GM19438 (cell line): ENCODE measurements at regions not wholly inside any gene's neighbourhood (a gene's known extent, or its start where the extent isn't known, plus 50 kb on each side); places are given as distances from the start of the nearest gene placed in this dataset.
"Not testable (repeated sequence)": the region's sequence is repeated elsewhere in the genome, so short reads cannot be mapped to it uniquely, and the experiment has no call there.

Experiments
- ATAC-seq: cut with Tn5 transposase; IDR thresholded peaks from one replicate; pipeline ENCODE4 v1.9.1; 2021; ENCODE audit warnings: low read depth; ENCODE audit not compliant: unreplicated experiment

GRCh38 chr1:228846952-228847351, 111.7 kb downstream of the RHOU start:
- ATAC-seq: no peak

DNA sequence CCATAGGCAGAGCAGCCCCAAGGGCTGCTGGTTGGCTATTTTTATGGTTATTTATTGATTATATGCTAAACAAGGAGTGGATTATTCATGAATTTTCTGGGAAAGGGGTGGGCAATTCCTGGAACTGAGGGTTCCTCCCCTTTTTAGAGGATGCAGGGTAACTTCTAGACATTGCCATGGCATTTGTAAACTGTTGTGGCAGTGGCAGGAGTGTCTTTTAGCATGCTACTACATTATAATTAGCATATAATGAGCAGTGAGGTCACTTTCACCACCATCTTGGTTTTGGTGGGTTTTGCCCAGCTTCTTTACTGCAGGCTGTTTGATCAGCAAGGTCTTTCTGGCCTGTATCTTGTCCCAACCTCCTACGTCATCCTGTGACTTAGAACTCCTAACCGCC, 112.2 kb downstream of the RHOU start:
- not testable (repeated sequence) for ATAC-seq

DNA sequence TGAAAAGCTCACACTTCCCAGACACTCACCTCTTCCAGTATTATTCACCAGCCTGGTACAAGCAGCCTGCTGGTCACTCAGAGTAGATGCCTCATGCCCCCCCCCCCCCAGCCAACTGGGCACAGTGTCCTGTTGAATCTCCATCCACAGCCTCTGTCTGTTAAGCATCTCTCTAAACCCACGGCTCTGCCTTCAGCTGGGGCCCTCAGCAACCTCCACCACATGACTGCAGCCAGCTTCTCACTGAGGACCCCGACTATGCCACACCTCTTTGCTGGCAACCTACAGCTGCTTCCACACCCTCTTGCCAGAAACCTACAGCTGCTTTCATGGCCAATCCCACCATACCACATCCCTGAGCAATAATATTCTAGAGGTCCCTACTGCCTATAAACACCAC, 113.1 kb downstream of the RHOU start:
- no peak for ATAC-seq

DNA sequence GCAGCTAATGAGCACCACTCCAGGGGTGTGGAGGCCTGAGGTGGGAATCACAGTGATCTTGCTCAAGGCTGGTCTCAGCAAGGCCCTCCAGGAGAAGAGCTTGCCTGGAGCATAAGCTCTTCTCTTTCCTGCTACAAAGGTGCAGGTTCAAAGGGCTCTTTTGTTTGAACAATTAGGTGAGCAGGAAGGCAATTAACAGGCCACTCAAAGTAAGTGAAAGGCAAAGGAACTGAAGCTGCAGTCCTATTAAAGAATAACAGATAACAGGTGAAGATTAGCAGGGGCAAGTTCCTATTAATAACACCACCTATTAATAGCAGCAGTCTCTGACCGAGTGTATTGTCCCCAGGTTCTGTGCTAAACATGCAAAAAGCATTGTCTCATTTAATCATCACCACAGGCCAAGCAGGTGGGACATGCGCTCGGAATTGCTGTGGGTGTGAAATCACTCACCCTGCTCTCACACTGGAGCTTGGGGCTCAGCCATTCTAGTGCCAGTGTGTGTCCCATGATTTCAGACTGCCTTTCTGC, 113.8 kb downstream of the RHOU start:
- peak; percentile 83 for ATAC-seq

DNA sequence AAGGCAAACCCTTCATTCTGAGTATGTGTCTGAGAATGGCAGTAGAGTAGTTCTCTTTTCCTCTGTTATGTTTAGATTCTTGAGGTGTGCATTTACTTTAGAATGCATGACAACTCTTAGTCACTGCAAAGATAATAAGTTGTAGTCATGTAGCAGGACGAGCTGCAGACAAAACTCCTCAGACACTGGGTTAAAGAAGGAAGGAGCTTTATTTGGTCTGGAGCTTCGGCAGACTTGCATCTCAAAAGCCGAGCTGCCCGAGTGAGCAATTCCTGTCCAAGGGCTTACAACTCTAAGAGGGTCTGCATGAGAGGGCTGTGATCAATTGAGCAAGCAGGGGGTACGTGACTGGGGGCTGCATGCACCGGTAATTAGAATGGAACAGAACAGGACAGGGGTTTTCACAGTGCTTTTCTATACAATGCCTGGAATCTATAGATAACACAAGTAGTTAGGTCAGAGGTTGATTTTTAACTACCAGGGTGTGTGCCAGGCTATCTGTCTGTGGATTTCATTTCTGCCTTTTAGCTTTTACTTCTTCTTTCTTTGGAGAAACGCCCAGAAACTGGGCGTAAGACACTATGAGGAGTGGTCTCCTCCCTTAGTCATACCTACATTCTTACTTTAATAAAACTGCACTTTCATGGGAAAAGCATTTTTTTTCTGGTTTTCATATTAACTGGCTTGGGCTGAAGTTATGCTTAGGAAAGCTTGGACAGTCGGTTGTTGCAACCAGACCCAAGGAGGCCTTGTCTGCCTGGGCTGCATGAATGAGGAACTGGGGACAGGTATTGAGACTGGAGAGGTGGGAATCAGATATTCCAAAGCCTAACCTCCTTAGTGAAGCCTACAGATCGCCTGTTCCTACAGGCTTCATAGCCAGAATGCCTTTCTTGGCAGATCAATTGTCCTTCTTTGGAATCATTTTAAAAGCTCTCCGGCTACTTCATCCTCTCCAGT, 115.1 kb downstream of the RHOU start:
- no peak for ATAC-seq

- no peak for ATAC-seq
These were observed 115.9 kb downstream of the RHOU start for GRCh38 chr1:228851193-228851592.

DNA sequence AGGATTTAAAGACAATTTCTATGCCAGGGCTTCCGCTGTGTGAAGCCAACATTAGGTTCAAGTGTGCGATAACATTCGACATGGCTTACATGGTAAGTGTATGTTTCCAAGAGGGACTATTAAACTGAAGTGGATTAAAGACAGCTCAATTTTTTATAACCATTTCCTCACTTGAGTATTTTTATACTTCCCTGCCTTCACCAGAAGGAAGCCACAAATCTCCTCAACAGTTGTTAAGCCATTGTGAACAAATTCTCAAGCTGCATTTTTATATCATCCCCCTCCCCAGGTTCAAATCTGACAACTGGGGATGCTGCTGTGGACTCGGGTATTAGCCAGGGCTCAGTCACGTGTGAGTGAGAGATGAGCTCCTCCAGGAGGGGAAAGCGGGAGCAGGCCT, 116.3 kb downstream of the RHOU start:
- no peak for ATAC-seq

GRCh38 chr1:228852024-228852423, 116.7 kb downstream of the RHOU start:
- ATAC-seq: no peak

GRCh38 chr1:228852511-228853088, 117.3 kb downstream of the RHOU start:
- ATAC-seq: no peak

DNA sequence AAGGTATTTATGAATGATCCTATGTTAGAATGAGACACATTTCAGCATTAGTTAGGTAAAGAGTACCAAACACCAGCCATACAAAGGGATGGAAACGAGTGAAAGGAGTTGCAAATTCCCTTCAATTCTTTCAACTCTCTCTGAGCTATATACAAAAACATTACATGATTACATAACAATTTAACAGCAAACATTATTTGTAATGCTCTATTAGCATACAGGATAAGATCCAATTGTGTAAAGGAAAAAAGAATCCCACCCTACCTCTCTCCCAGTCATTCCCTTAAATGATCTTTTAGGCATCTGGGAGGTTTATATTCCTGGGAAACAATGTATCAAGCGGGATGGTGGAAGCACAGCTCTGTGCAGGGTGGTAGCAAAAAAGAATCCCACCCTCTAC, 117.9 kb downstream of the RHOU start:
- no peak for ATAC-seq

- ATAC-seq: no peak
These were observed 118.4 kb downstream of the RHOU start for GRCh38 chr1:228853637-228854036.

GRCh38 chr1:228854907-228855306, 119.6 kb downstream of the RHOU start:
- ATAC-seq: no peak

GRCh38 chr1:228857611-228858010, 122.3 kb downstream of the RHOU start:
- no peak for ATAC-seq

DNA sequence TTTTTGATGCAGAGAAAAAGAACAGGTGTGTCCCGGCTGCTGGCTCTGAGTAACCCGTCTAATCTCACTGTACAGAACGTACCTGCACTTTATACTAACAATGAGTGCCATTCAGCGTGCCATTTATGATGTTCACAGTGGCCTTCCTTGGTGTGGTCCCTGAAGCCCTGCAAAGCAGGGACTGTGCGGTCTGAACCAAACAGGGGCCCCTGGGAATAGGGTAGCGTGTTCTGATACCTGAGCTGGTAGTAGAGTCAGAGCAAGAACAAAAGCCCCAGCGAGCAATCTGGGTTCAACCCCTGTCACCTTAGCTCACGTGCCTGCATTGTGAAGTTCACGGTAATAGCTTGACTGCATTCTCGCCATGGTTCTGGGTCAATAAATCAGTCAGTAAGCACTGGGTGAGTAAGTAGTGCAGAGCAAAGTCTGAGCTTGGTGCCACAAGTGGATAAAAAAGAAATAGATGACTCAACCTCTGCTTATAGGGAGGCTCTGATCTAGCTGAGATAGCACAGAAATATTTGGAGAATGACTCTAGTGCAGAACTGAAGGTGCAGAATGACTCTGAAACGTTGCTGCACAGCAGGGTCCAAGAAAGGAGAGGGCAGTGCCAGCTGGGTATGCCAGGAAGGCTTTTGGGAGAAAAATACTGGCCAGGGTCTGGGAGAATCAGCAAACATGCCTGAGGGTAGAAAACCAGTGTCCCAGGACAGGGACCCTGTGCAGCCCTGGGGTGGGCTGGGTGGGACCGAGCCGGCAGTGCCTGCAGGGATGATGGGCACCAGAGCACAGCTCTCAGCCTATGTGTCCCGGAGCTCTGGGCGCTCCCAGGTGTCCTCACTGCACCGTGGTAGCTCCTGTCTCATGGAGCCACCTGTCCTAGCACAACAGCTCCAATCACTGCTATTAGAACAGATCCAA, 125.9 kb downstream of the RHOU start:
- peak; percentile 56 for ATAC-seq

DNA sequence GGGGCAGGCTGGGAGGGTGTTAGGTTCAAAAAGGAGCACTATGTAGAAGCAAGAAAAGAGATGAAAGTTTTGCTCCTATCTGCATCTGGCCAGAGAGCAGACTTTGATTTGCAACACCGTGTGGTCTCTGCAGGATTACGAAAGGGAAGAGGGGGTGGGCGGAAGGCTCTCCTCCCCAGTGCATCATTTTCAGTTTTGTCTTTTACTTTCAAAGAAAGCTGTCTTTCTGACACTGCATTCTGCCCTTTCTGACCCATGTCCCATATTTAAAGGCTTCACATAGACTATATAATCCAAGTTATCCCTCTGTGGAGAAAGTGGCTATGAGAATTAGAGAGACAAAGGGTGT, 126.5 kb downstream of the RHOU start:
- no peak for ATAC-seq

- ATAC-seq: no peak
These were observed 127.5 kb downstream of the RHOU start for GRCh38 chr1:228862542-228863505.

DNA sequence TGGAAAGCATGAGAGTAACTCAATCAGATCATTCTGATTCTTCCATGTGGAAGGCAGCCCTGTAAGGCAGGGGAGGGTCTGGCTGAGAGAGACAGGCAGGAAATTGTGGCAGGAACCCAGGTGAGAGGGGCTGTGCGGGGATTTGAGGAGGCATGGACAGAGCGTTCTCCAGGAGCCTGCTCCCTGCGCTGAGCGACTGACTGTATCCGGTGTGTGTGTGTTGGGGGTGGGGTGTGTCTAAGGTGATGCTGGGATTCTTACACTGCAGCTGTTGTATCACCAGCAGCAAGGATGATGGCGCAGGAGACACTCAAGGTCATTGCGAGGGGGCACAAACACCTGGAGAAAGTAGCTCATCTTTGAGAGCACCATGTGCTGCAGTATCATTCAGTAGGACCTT, 128.5 kb downstream of the RHOU start:
- ATAC-seq: no peak

GRCh38 chr1:228865627-228866330, 130.5 kb downstream of the RHOU start:
- ATAC-seq: no peak

DNA sequence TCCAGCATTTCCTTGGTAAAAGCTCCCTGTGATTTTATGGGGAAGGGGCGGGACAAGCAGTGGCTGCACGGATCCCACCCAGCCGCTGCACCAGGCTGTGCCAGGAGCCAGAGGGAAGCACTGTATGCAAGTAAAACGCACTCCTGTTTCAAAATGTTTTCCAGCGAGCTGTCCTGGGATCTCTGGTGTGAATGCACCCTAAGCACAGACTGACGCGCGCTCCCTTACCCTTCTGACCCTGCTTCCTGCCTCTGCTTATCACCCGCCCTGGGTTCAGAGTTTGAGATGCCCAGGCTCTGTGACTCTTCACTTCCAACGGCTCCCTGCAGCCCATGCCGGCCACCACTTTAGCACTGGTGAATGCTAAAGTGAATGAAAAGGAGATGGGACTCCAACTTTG, 131.2 kb downstream of the RHOU start:
- no peak for ATAC-seq
